DND-41 (cell line): ENCODE measurements at regions not wholly inside any gene's neighbourhood (a gene's known extent, or its start where the extent isn't known, plus 50 kb on each side); places are given as distances from the start of the nearest gene placed in this dataset.

Experiments used
- CTCF ChIP-seq: IDR thresholded peaks from 2 replicates; pipeline ENCODE4 v1.5.1; 2012; ENCODE audit warnings: borderline replicate concordance, low read length, moderate library complexity, mild to moderate bottlenecking; ENCODE audit not compliant: poor library complexity, severe bottlenecking; ENCODE audit errors: extremely low read depth
- EZH2 ChIP-seq: IDR thresholded peaks from 3 replicates; pipeline ENCODE4 v1.6.1; 2012; ENCODE audit warnings: borderline replicate concordance, low read depth, mild to moderate bottlenecking, moderate library complexity, low read length, inconsistent platforms; ENCODE audit not compliant: severe bottlenecking

GRCh38 chr18:55090564-55091188 is 131.4 kb upstream of the CCDC68 start:
- TF ChIP-seq CTCF (no peak), EZH2 (no peak)
